HG02885 (cell line): ENCODE measurements at regions not wholly inside any gene's neighbourhood (a gene's known extent, or its start where the extent isn't known, plus 50 kb on each side); places are given as distances from the start of the nearest gene placed in this dataset.

ENCODE experiments used
- ATAC-seq: cut with Tn5 transposase; IDR thresholded peaks from one replicate; pipeline ENCODE4 v1.9.1; 2021; ENCODE audit warnings: mild to moderate bottlenecking; ENCODE audit not compliant: unreplicated experiment, poor library complexity

- ATAC-seq = no peak
These were observed 294.5 kb upstream of the CDIN1 start for GRCh38 chr15:36284911-36285310.

- no peak for ATAC-seq
These were observed 287.9 kb upstream of the CDIN1 start for GRCh38 chr15:36291501-36291900.

DNA sequence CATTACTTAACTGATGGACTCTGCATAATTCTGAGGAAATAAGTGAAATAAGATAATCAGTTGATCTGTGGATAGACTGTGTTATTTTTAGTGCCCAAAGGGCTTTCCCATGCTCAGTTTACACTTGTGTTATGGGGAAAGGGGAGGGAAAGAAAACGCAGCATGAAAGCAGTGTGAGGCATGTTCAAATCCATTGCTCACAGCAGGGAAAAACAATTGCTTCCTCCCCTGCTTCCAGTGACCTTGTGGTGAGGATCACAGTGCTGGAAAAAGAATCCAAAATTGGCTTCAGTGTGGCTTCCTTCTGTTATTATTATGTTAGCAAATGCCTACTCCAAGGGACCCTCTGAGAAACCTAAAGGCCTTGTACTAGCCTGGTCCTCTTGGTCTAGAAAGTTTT is 285.1 kb upstream of the CDIN1 start:
- ATAC-seq = no peak

- no peak for ATAC-seq
These were observed 277.5 kb upstream of the CDIN1 start for GRCh38 chr15:36301947-36302346.

DNA sequence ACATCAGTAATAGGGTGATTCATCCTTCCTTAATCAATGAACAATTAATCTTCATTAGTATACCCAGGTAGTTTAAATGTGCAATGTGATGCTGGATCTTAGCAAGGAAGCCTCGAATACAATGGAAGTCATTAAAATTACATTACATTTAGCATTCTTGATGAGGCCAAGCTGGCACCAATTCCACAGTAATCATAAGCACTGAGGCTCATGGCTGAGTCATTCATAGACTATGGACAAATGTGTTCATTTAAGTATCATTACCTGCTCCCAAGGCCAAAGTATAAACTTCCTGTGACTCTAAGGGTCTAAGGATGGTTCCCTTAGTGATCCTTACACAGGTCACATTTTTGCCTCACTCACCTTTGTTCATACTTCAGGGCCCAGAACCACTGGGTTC is 266.4 kb upstream of the CDIN1 start:
- no peak for ATAC-seq

DNA sequence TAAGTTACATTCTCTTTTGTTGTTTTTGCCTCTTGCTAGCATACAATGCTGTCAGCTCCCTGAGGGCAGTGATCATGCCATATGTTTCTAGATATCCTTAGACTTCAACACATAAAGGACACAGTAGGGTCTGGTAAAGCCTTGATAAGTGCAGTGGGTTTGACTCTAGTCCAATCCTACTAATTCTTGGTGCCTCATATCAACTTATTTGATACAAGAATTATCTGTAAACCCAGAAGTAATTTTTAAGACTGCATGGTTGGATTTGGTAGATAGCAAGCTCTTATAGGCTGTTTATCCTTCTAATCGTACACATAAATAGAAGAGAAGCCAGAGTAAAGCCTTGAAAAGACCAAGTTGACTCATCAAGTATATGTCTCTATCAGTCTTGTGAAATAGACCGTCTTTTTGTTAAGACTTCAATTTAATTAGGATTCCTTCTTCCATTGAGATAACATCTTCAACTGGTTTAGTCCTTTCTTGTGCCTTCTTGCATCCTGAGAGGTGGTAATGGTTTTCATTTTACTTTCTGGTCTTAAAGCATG is 265.6 kb upstream of the CDIN1 start:
- no peak for ATAC-seq

DNA sequence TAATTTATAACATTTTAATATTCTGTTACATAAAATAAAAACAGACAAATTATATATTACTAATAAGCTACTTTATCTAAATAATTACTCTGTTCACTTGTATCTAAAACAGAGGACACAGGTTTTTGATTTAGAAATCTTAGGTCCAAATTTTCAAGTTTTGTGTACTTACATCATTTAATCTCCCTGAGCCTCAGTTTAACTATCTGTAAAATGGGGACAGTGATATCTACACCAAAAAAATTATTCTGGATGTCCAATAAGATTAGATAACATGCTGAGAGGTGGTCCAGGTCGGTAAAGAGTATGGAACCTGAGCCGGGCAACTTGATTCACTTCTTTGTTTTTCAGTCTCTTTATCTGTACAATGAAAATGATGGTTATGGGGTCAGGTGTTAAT is 263.8 kb upstream of the CDIN1 start:
- ATAC-seq = no peak

- no peak for ATAC-seq
These were observed 255.8 kb upstream of the CDIN1 start for GRCh38 chr15:36323615-36324014.

GRCh38 chr15:36325206-36325605 is 254.2 kb upstream of the CDIN1 start:
- no peak for ATAC-seq

GRCh38 chr15:36329592-36329991 is 249.8 kb upstream of the CDIN1 start:
- no peak for ATAC-seq

GRCh38 chr15:36330598-36330997 is 248.8 kb upstream of the CDIN1 start:
- no peak for ATAC-seq

GRCh38 chr15:36331531-36332275 is 247.7 kb upstream of the CDIN1 start:
- ATAC-seq = no peak

- no peak for ATAC-seq
These were observed 247.1 kb upstream of the CDIN1 start for GRCh38 chr15:36332301-36332700.

- no peak for ATAC-seq
These were observed 246.5 kb upstream of the CDIN1 start for GRCh38 chr15:36332896-36333295.

DNA sequence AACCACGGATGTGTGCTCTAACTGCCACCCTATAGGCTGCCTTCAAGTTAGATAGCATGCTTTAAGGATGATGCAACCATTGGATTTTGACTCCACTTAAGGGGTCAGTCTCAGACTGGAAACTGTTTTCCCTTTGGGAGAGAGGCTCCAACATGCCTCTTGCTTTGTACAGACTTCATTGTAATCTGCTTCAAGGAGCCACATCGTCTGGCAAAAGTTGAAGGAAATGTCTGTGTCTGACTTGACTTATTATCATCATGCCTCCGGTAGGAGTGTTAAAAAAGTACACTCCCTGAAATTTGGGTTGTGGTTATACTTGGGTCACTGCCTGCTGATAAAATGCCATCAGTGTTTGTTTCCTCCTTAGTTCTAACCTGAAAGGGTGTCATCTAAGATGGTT is 245.4 kb upstream of the CDIN1 start:
- ATAC-seq = no peak

DNA sequence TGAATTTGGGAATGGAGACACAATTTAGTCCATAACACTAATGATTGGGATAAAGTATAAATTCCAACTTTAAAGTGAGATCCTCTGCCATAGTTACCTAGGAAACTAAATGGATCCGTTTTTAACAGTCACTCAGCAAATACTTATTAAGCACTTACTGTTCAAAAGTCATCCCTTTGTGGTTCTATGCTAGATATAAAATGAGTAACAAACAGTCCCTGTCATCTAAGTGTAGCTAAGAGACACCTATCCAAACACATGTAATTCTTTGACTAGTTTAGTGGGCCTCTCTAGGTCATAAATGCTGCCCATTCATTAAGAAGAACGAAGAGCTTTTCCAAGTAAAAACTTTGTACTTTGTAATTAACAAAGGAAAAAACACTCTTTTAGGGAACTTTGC is 244.2 kb upstream of the CDIN1 start:
- no peak for ATAC-seq

DNA sequence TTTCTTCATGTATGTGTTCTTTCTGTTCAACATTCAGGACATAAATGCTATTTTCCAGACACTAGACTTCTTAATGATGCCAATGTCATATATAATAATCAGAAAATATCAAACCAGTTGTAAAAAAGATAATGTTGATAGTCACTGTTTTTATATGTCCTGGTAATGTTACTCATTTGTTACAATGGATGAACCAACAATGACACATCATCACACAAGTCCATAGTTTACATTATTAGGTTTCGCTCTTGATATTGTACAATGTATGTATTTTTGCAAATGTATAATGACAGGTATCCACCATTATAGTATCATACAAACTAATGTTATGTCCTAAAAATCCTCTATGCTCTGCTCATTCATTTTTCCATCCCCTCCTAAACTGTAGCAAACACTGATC is 243.8 kb upstream of the CDIN1 start:
- ATAC-seq = no peak

GRCh38 chr15:36344887-36345286 is 234.5 kb upstream of the CDIN1 start:
- no peak for ATAC-seq

DNA sequence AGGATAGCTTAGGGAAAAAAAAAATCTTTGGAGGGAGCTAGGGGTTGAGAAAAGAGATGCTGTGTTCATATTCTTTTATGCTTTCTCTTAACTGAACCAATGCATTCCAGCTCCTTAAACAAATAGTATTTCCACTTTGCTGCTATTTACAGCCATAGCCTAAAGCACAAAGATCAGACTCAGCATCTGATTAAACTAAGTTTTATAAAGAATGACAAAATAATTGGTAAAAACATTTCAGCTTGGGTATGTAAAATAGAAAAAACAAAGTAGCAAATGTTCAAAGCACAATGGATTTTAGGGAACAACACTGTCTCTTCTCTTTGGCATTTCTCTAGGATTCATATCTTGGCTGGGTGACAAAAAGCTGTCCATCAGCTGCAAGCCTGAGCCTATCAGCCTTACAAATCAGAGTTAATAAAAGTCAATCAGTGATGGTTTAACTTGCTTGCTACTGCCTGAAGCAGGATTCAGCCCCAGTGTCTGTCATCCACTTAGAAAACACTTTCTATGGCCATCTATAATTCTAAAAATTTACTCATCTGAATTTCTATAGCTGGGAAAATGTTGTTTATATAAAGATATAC is 232.1 kb upstream of the CDIN1 start:
- ATAC-seq = no peak

GRCh38 chr15:36356466-36356865 is 223.0 kb upstream of the CDIN1 start:
- ATAC-seq = no peak

DNA sequence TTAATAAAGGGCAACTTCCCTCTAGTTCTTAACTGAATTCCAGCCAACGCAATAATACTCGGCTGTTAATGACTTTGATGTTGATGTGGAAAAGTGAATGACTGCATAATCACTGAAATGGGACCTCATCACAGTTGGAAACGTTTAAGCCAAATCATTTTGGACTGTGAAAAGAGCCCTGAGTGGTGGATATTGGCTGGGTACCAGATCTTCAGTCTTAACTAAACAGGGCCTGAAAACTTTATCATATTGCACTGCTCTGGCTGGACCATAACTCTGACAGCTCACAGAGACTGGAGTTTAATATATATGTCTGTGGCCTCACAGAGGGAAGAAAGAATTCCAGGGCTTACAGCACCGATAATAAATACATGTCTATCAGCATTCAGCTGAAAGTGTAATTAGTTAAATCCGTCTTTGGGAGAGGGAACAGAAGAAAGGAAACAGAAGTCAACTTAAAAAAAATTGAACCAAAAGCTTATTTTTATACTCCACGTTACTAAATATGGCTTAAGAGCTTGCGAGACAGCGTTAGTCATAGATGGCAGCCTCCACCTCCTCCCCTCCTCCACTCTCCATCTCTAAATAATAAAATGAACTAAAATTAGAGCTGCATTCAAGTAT is 222.3 kb upstream of the CDIN1 start:
- no peak for ATAC-seq

GRCh38 chr15:36358094-36358493 is 221.3 kb upstream of the CDIN1 start:
- ATAC-seq = no peak
